H1 (cell line): ENCODE measurements at regions not wholly inside any gene's neighbourhood (a gene's known extent, or its start where the extent isn't known, plus 50 kb on each side); places are given as distances from the start of the nearest gene placed in this dataset.

Experiments used
- CTCF ChIA-PET: fragments of 300-600 bp; sonication (Branson Sonifier 250); formaldehyde crosslinking; loops from one replicate; lab custom pipeline; 2021; ENCODE audit not compliant: partially characterized antibody; lab: Charles Lee
- POLR2A ChIA-PET: fragments of 300-600 bp; sonication (Branson Sonifier 250); formaldehyde crosslinking; loops from one replicate; lab custom pipeline; 2021; ENCODE audit warnings: inconsistent platforms; ENCODE audit not compliant: partially characterized antibody; lab: Charles Lee
- DNase-seq, 2 experiments: peaks; one replicate each; pipeline versions ENCODE4 v3.0.0 to v3.0.0-alpha.2; 2010 to 2022; ENCODE audit warnings: low spot score in 2 of 2, low read depth in 1 of 2, mixed read lengths in 1 of 2
- FAIRE-seq: peaks from 2 replicates; lab custom pipeline; 2011; peaks lifted over from hg19 to GRCh38; lab: Jason Lieb, UNC
- H2AFZ ChIP-seq: 2 replicates; pipeline ENCODE4 v1.8.1; 2012; ENCODE audit warnings: low read length, inconsistent platforms
- H2AK5ac ChIP-seq: 2 replicates; pipeline ENCODE4 v1.6.1; 2013; ENCODE audit warnings: low read depth, low read length
- H2BK120ac ChIP-seq: replicated peaks from 2 replicates; pipeline ENCODE3; 2013; ENCODE audit warnings: low read depth, low read length, inconsistent platforms
- H2BK12ac ChIP-seq: 2 replicates; pipeline ENCODE4 v1.6.1; 2013; ENCODE audit warnings: low read depth, low read length
- H2BK15ac ChIP-seq: 2 replicates; pipeline ENCODE4 v1.6.1; 2013; ENCODE audit warnings: low read length
- H2BK20ac ChIP-seq: 2 replicates; pipeline ENCODE4 v1.6.1; 2013; ENCODE audit warnings: low read length
- H2BK5ac ChIP-seq: 2 replicates; pipeline ENCODE4 v1.6.1; 2013; ENCODE audit warnings: low read depth, low read length
- H3K14ac ChIP-seq: 2 replicates; pipeline ENCODE4 v1.6.1; 2013; ENCODE audit warnings: inconsistent platforms; ENCODE audit not compliant: insufficient read length
- H3K18ac ChIP-seq: 2 replicates; pipeline ENCODE4 v1.6.1; 2013; ENCODE audit warnings: low read length; ENCODE audit errors: extremely low read depth
- H3K23ac ChIP-seq: 2 replicates; pipeline ENCODE4 v1.6.1; 2013; ENCODE audit warnings: inconsistent platforms; ENCODE audit not compliant: insufficient read length
- H3K23me2 ChIP-seq: 2 replicates; pipeline ENCODE4 v1.6.1; 2013; ENCODE audit warnings: low read depth, low read length
- H3K27ac ChIP-seq: 2 replicates; pipeline ENCODE4 v1.6.1; 2011; ENCODE audit warnings: low read depth, low read length, inconsistent platforms
- H3K27me3 ChIP-seq, 4 experiments: replicated peaks in 1 of 4; 1 replicate in 1 of 4; 2 replicates in 3 of 4; pipeline versions ENCODE4 v1.6.1 to v1.8.1; 2011 to 2013; ENCODE audit warnings: low read length in 3 of 4, mild to moderate bottlenecking in 3 of 4, inconsistent platforms in 2 of 4, mixed read lengths in 2 of 4, moderate library complexity in 1 of 4; ENCODE audit not compliant: control insufficient read depth in 3 of 4, insufficient read depth in 3 of 4; ENCODE audit errors: extremely low read depth in 1 of 4
- H3K36me3 ChIP-seq, 4 experiments: 2 replicates each; pipeline versions ENCODE4 v1.6.1 to v1.8.1; 2011 to 2013; ENCODE audit warnings: mild to moderate bottlenecking in 4 of 4, low read length in 3 of 4, moderate library complexity in 2 of 4, control low read depth in 1 of 4, inconsistent platforms in 1 of 4; ENCODE audit not compliant: insufficient read depth in 4 of 4, control insufficient read depth in 2 of 4
- H3K4ac ChIP-seq: replicated peaks from 2 replicates; pipeline ENCODE3; 2013; ENCODE audit warnings: low read length, low read depth, mixed read lengths, inconsistent platforms; ENCODE audit not compliant: insufficient read length
- H3K4me1 ChIP-seq, 4 experiments: replicated peaks in 1 of 4; 1 replicate in 1 of 4; 2 replicates in 3 of 4; pipeline versions ENCODE4 v1.6.1 to v1.8.1; 2011 to 2013; ENCODE audit warnings: low read length in 3 of 4, inconsistent platforms in 2 of 4, mixed read lengths in 1 of 4; ENCODE audit not compliant: insufficient read depth in 4 of 4, control insufficient read depth in 3 of 4
- H3K4me2 ChIP-seq, 2 experiments: 2 replicates each; pipeline versions ENCODE4 v1.6.1 to v1.8.1; 2011 to 2013; ENCODE audit warnings: low read depth in 2 of 2, low read length in 2 of 2, control low read depth in 1 of 2, inconsistent platforms in 1 of 2, mild to moderate bottlenecking in 1 of 2; ENCODE audit not compliant: insufficient read depth in 1 of 2
- H3K4me3 ChIP-seq, 4 experiments: fragments of 200-600, 300-600 bp in 1 of 4; sonication (generic), shearing (Covaris generic), sonication (Bioruptor Twin) in 1 of 4; 2 replicates each; pipeline versions ENCODE4 v1.5.1 to v1.8.1; 2011 to 2016; ENCODE audit warnings: low read length in 4 of 4, low read depth in 3 of 4, control low read depth in 2 of 4, inconsistent platforms in 2 of 4, mild to moderate bottlenecking in 2 of 4, mixed read lengths in 1 of 4, moderate library complexity in 1 of 4; ENCODE audit not compliant: insufficient read depth in 2 of 4; ENCODE audit errors: extremely low read depth in 1 of 4
- H3K56ac ChIP-seq: replicated peaks from 2 replicates; pipeline ENCODE3; 2013; ENCODE audit warnings: low read depth, mild to moderate bottlenecking, mixed read lengths, low read length, inconsistent platforms; ENCODE audit not compliant: insufficient read length
- H3K79me1 ChIP-seq: 2 replicates; pipeline ENCODE4 v1.6.1; 2013; ENCODE audit warnings: low read depth, low read length, control low read depth
- H3K79me2 ChIP-seq, 2 experiments: 2 replicates each; pipeline versions ENCODE4 v1.6.1 to v1.8.1; 2012 to 2013; ENCODE audit warnings: low read length in 2 of 2, mild to moderate bottlenecking in 2 of 2, inconsistent platforms in 1 of 2; ENCODE audit not compliant: insufficient read depth in 2 of 2, control insufficient read depth in 1 of 2
- H3K9ac ChIP-seq, 4 experiments: replicated peaks in 1 of 4; 1 replicate in 1 of 4; 2 replicates in 3 of 4; pipeline versions ENCODE4 v1.6.1 to v1.8.1; 2011 to 2013; ENCODE audit warnings: low read depth in 3 of 4, low read length in 3 of 4, control low read depth in 2 of 4, mild to moderate bottlenecking in 2 of 4, moderate library complexity in 2 of 4, inconsistent platforms in 1 of 4; ENCODE audit errors: extremely low read depth in 1 of 4
- H3K9me3 ChIP-seq, 2 experiments: 2 replicates each; pipeline versions ENCODE4 v1.6.1 to v1.8.1; 2012 to 2013; ENCODE audit warnings: mild to moderate bottlenecking in 2 of 2, moderate library complexity in 2 of 2, control low read depth in 1 of 2, inconsistent platforms in 1 of 2, low read depth in 1 of 2, low read length in 1 of 2, mixed read lengths in 1 of 2; ENCODE audit not compliant: insufficient read depth in 2 of 2
- H4K20me1 ChIP-seq, 2 experiments: replicated peaks in 1 of 2; 2 replicates each; pipeline versions ENCODE3 to v1.8.1; 2011 to 2013; ENCODE audit warnings: inconsistent platforms in 2 of 2, low read length in 2 of 2, mild to moderate bottlenecking in 1 of 2; ENCODE audit not compliant: insufficient read depth in 2 of 2, control insufficient read depth in 1 of 2
- H4K5ac ChIP-seq: 2 replicates; pipeline ENCODE4 v1.6.1; 2013; ENCODE audit warnings: low read length, low read depth, mixed read lengths, inconsistent platforms; ENCODE audit not compliant: insufficient read length
- H4K8ac ChIP-seq: 2 replicates; pipeline ENCODE4 v1.8.0; 2013; ENCODE audit warnings: mild to moderate bottlenecking, moderate library complexity, low read length, inconsistent platforms; ENCODE audit not compliant: insufficient read depth; ENCODE audit errors: extremely low read depth
- H4K91ac ChIP-seq: replicated peaks from 2 replicates; pipeline ENCODE3; 2013; ENCODE audit warnings: low read length, mixed read lengths, inconsistent platforms; ENCODE audit not compliant: insufficient read length
- JUND ChIP-seq: IDR thresholded peaks from 2 replicates; pipeline ENCODE4 v1.6.1; 2011; ENCODE audit warnings: mild to moderate bottlenecking, improper control_type of control experiment, low read length
- WGBS, 2 experiments: shearing (Covaris generic) in 1 of 2; methylation state at CpG; one replicate each; pipeline versions ENCODE4 v1.1.6 to v1.1.7; 2013 to 2015; ENCODE audit warnings: low lambda C conversion rate in 2 of 2, mixed read lengths in 2 of 2, inconsistent platforms in 1 of 2, low coverage in 1 of 2, missing lambda C conversion rate in 1 of 2; ENCODE audit not compliant: insufficient replicate concordance in 2 of 2, insufficient coverage in 1 of 2, insufficient read length in 1 of 2; ENCODE audit errors: extremely low coverage in 1 of 2, missing lambda C conversion rate in 1 of 2; 5-methylcytosine and 5-hydroxymethylcytosine counted together

GRCh38 chr6:8995156-8995555 is 559.8 kb upstream of the SLC35B3 start:
- Histone ChIP-seq H3K79me1 (no peaks in the 10 kb centered on the region), H3K9me3 (no peaks in the 10 kb centered on the region), H3K4ac (no peak overlapping the region), H3K23ac (no peak overlapping the region), H3K27me3 (no peaks in the 10 kb centered on the region), H3K4me3 (no peak overlapping the region), H3K18ac (no peak overlapping the region), H4K20me1 (no peaks in the 10 kb centered on the region), H2BK12ac (no peak overlapping the region), H3K9ac (no peak overlapping the region), H2AFZ (no peak overlapping the region), H3K36me3 (no peaks in the 10 kb centered on the region), H3K27ac (no peak overlapping the region), H2AK5ac (no peak overlapping the region), H4K91ac (no peak overlapping the region), H2BK15ac (no peak overlapping the region), H3K4me2 (no peak overlapping the region), H3K4me1 (no peaks in the 10 kb centered on the region), H3K79me2 (no peaks in the 10 kb centered on the region), H3K14ac (no peak overlapping the region), H3K23me2 (no peaks in the 10 kb centered on the region), H4K8ac (no peak overlapping the region), H2BK20ac (no peak overlapping the region), H4K5ac (no peak overlapping the region), H2BK5ac (no peak overlapping the region), H3K56ac (no peak overlapping the region), H2BK120ac (no peak overlapping the region)
- no peak for DNase-seq
- CTCF ChIA-PET, result no interaction called here
- POLR2A ChIA-PET, result no interaction called here
- no peak for FAIRE-seq
- 83% methylated on average over 1 of the region's 1 CpG; no CpG with 5 or more reads in 1 of the 2 experiments for WGBS, 2 experiments
- TF ChIP-seq JUND, result no peak
